Stimulated activated CD4-positive, alpha-beta T cell treated with anti-CD3 and anti-CD28 coated beads, TNF-alpha, amount 100 ng/mL, for 4 hours (primary cell): ENCODE measurements at regions not wholly inside any gene's neighbourhood (a gene's known extent, or its start where the extent isn't known, plus 50 kb on each side); places are given as distances from the start of the nearest gene placed in this dataset.
"Not testable (repeated sequence)": the region's sequence is repeated elsewhere in the genome, so short reads cannot be mapped to it uniquely, and the experiment has no call there.

ENCODE experiments used
- DNase-seq, 3 experiments: peaks; one replicate each; pipeline ENCODE4 v3.0.0-alpha.2; 2020; ENCODE audit warnings: low read depth in 3 of 3

GRCh38 chr3:101998256-101998926, 149.1 kb downstream of the NFKBIZ start:
- DNase-seq, result no peak

DNA sequence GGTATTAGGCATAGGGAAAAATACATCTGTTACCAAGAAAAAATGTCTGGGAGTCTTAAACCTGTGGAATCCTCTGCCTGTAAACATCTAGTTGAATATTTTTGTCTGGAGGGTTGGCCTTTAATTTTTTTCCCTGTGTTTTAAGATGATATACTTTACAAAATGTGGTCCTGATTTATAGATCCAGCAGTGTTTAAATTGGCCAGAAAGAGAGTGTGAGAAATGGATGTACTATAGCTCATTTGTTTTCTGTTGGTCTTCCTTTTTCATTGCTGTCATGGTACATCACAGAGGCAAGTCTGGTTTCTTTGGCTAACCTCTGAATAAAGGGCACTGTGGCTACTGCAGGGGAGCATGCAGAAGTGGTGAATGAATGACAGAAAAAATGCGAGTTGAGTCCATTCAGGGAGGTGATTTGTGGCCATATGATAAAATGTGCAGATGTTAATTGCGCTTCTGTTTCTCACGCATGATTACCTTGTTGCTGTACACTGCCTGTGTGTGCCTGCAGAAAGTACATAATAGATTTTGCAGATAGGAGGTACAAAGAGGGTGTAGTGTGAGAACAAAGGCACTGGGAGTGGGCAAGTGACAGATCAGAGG, 150.0 kb downstream of the NFKBIZ start:
- no peak for DNase-seq

GRCh38 chr3:102000620-102001209, 151.4 kb downstream of the NFKBIZ start:
- DNase-seq, result no peak

DNA sequence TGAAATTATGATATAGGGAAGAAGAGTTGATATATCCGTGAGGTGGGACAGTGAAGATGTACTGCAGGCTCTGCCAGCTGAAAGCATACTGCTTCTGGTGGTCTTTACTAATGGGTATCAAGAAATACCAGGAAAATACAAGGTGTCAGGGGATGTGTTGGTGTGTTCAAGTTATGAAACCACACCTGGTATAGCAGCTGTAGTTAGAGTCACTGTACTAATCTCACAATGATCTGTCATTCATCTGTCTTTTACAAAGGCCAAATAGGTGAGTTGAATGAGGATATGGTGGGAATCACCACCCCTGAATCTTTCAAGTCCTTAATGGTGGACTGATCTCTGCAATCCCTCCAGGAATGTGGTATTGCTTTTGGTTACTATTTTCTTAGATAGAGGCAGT, 152.7 kb downstream of the NFKBIZ start:
- no peak for DNase-seq

GRCh38 chr3:102004561-102004960, 155.2 kb downstream of the NFKBIZ start:
- no peak for DNase-seq

DNA sequence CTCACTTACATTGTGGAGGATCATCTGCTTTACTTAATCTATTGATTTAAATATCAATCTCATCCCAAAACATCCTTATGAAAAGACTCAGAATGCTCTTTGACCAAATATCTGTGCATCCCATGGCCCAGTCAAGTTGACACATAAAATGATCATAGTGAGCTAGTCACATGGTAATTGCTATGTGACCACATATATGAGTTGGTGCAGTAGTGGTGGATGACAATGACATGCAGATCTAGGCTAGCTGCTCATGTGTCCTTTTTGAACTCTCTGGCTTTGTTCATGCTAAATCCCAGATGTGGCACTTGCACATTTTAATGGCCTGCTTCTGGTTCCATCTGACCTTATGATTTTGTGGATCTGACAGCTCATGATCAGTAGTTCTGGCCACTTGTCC, 156.2 kb downstream of the NFKBIZ start:
- no peak for DNase-seq

DNA sequence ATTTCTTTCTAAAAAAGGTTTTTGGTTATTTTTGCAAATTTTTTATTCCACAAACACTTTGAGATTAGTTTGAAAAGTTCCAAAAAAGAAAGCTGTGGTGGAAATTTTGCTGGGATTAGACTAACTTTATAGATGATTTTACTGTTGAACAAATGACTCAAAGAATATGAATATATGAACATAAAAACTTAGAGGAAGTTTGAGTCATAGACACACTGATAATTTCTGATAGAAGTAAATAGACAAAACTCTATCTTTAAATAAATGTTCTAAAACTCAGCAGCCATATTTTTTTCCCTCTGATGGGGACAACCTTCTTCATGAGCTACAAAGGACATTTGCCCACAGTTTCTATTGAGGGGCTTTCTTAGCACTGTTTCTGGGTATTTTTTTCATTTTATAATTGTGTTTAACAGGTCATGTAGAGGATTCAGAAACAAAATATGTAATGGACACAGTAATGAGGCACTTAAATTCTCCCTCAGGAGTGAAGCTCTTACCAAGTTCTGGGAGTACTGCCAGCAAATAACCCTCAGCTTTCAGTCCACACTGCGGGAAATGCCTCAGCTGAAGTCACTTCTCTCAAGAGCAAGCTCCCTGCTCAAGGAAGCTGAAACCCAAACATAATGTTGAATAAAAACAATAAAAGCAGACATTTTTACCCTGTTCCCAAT, 157.6 kb downstream of the NFKBIZ start:
- no peak for DNase-seq

DNA sequence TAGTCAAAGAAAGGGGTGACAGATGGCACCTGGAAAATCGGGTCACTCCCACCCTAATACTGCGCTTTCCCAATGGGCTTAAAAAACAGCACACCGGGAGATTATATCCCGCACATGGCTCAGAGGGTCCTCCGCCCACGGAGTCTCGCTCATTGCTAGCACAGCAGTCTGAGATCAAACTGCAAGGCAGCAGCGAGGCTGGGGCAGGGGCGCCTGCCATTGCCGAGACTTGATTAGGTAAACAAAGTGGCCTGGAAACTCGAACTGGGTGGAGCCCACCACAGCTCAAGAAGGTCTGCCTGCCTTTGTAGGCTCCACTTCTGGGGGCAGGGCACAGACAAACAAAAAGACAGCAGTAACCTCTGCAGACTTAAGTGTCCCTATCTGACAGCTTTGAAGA, 159.1 kb downstream of the NFKBIZ start:
- not testable (repeated sequence) for DNase-seq

- no peak for DNase-seq
Observed at GRCh38 chr3:102016417-102016816, 167.1 kb downstream of the NFKBIZ start.

DNA sequence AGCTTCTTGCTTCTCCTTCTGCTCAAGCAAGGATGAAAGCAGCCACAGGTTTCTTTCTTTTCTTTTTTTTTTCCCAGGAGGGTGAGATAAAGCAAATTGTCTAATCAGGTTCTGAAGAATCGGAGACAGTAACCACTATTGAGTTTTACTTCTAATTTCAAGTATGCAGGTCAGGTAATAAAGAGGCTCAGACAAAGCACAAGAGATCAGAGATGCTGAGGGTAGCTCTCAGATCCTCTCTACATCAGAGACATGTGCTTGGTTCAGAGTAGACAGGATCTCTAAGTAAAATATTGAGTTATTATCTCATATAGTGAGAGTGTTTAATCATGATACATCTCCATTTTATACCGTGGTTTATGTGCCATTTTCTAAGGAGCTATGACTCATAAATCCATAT, 168.5 kb downstream of the NFKBIZ start:
- no peak for DNase-seq

- no peak for DNase-seq
Observed at GRCh38 chr3:102018551-102018950, 169.2 kb downstream of the NFKBIZ start.

DNA sequence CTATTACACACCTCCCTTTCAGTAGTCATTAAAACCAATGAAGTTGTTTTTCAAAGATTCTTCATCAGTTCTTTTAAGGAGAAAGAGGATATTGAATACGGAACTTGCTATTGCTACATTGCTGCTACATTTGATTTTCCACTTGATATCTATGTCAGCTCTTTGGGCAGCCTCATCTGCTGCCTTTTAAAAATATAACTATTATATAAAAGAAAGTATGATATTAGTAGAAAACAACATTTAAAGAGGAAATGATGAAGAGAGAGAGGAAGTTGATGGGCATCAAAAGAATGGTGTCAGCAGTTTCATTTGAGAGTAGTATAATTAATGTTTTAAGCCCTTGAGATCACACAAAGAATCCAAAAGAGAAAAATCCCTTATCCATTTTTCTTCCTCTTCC, 171.4 kb downstream of the NFKBIZ start:
- DNase-seq, result no peak

DNA sequence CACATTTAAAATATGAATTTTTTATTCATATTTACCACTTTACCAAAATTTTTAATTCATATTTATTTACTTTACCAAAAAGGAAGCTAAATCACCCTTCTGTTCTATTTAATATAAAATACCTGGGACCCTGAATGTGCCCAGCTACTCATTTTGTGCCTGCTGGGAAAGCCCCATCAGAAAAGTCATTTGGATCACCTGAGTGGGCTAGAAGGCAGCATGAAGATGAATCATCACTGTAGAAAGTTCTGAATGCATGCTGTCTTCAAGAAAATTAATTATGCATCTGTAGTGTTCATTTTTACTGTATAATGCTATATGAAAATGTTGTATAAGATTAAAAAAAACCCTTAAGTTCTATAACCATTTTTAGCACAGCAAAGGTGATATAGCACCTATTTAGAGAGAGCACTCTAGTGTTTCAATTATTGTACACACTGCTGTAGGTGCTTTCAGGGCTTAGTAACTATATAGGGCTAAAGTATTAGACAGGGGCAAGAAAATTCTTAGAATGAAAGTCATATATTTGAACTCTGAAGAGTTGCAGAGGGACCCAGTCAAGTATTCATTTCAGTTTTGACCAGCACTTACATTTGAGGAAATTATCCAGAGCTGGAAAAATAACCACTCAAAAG, 175.1 kb downstream of the NFKBIZ start:
- no peak for DNase-seq

- DNase-seq, result no peak
Observed at GRCh38 chr3:102025606-102026270, 176.4 kb downstream of the NFKBIZ start.

- DNase-seq, result no peak
Observed at GRCh38 chr3:102026656-102027055, 177.3 kb downstream of the NFKBIZ start.

DNA sequence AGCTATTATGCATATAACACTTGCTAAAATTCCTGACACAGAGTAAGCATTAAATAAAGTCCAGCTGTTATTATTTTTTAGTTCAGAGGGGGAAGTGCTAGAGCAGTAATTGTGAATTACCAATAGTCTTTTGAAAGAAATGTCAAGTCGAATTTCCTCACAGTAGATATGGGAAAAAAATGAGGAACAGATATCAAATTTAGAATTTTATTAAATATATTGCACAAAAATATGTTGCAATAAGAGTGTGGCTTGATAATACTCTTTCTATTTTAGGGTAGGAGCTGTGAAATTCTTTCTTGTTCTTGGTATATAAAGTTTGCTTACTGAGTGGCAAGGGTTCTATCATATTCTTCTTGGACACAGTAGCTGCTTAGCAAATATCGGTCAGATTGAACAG, 181.3 kb downstream of the NFKBIZ start:
- no peak for DNase-seq

DNA sequence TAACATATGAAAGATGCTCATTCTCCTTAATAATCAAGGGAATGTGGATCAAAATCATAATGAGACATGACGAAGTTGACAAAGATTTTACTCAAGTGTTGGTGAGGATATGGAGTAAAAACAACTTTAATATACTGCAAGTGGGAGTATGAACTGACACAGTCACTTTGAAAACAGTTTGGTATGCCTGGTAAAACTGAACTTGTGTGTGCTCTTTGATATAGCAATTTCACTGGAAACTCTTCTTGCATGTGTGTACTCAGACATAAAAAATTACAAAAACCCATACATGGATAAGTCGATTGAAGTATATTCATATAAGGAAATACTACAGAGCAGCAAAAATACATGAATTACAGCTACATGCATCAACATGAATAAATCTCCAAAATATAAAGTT, 182.5 kb downstream of the NFKBIZ start:
- no peak for DNase-seq

GRCh38 chr3:102032491-102033383, 183.4 kb downstream of the NFKBIZ start:
- no peak for DNase-seq

DNA sequence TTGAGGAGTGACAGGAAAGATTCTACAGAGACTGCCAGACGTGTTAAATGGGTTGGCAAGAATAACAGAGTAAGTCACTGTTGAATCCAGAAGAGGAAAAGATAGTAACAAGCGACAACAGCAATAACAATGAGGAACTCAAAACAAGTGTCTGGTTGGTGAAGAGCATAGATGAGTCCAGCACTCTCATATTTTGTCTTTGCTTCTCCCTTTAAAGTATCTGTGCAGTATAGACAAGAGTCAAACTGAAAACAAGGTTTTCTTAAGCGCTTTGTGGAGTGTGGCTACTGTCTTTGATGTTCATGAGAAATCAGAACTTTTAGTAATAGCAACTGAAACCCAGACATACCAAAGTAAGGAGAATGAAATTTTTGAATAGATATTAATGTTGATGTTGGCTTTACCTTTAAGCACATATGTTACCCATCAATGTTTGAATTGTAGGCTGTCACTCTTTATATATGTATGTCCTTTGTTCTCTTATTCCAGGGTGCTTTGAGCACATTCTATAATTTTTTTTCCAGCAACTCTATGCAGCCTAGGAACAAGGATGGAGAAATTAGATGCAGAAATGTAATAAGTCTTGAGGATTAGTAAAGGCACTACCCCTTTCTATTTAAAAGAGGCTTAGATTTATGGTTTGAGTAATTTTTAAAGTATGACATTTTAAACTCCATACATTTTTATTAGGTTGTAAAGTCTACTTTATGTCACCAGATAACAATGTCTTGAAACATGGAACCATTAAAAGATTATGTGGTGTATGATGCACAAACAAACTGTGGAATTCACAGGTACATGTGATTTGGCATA, 185.5 kb downstream of the NFKBIZ start:
- no peak for DNase-seq

GRCh38 chr3:102036017-102036416, 186.7 kb downstream of the NFKBIZ start:
- DNase-seq, result no peak
